Loucy (cell line): ENCODE measurements at regions not wholly inside any gene's neighbourhood (a gene's known extent, or its start where the extent isn't known, plus 50 kb on each side); places are given as distances from the start of the nearest gene placed in this dataset.

Source experiments
- H2AFZ ChIP-seq: fragments of 200-600 bp; sonication (generic); 2 replicates; pipeline ENCODE4 v1.6.0; 2016; ENCODE audit warnings: antibody characterized with exemption, mild to moderate bottlenecking, low read length, moderate library complexity
- H3F3A ChIP-seq: fragments of 200-600 bp; 2 replicates; pipeline ENCODE4 v1.6.0; 2016; ENCODE audit warnings: antibody characterized with exemption, low read depth, mild to moderate bottlenecking
- H3K27me3 ChIP-seq: fragments of 200-600 bp; sonication (generic); 2 replicates; pipeline ENCODE4 v1.6.1; 2014; ENCODE audit warnings: low read length, mild to moderate bottlenecking; ENCODE audit not compliant: insufficient read depth, poor library complexity, severe bottlenecking
- H3K36me3 ChIP-seq: fragments of 200-600 bp; sonication (generic); 2 replicates; pipeline ENCODE4 v1.6.1; 2016; ENCODE audit warnings: low read length; ENCODE audit not compliant: insufficient read depth
- H3K4me1 ChIP-seq: fragments of 200-600 bp; sonication (generic); 2 replicates; pipeline ENCODE4 v1.5.1; 2014; ENCODE audit warnings: low read length, mild to moderate bottlenecking; ENCODE audit not compliant: insufficient read depth, poor library complexity, severe bottlenecking
- H3K4me2 ChIP-seq: fragments of 200-600 bp; sonication (generic); 2 replicates; pipeline ENCODE4 v1.6.0; 2014; ENCODE audit warnings: antibody characterized with exemption, low read length, low read depth, mild to moderate bottlenecking; ENCODE audit not compliant: poor library complexity, severe bottlenecking
- H3K4me3 ChIP-seq: fragments of 200-600 bp; sonication (generic); 2 replicates; pipeline ENCODE4 v1.5.1; 2014; ENCODE audit warnings: low read length, mild to moderate bottlenecking, mixed read lengths; ENCODE audit not compliant: poor library complexity, severe bottlenecking
- H3K79me2 ChIP-seq: fragments of 200-600 bp; sonication (generic); 2 replicates; pipeline ENCODE4 v1.6.1; 2014; ENCODE audit warnings: low read length; ENCODE audit not compliant: insufficient read depth
- H3K9ac ChIP-seq: fragments of 200-600 bp; sonication (generic); 2 replicates; pipeline ENCODE4 v1.6.0; 2014; ENCODE audit warnings: mild to moderate bottlenecking, low read depth, low read length, moderate library complexity; ENCODE audit not compliant: poor library complexity, severe bottlenecking
- H3K9me2 ChIP-seq: fragments of 200-600 bp; sonication (generic); replicated peaks from 2 replicates; pipeline ENCODE4 v1.6.1; 2016; ENCODE audit warnings: low read depth, low read length, mixed read lengths
- H3K9me3 ChIP-seq: fragments of 200-600 bp; sonication (generic); 2 replicates; pipeline ENCODE4 v1.6.1; 2014; ENCODE audit warnings: mild to moderate bottlenecking, antibody characterized with exemption, low read length, low read depth; ENCODE audit not compliant: insufficient read depth
- H4K20me1 ChIP-seq: fragments of 200-600 bp; sonication (generic); 2 replicates; pipeline ENCODE4 v1.6.0; 2014; ENCODE audit warnings: antibody characterized with exemption, low read length, mild to moderate bottlenecking; ENCODE audit not compliant: insufficient read depth, poor library complexity, severe bottlenecking
- EZH2phosphoT487 ChIP-seq: fragments of 200-600 bp; IDR thresholded peaks from 2 replicates; pipeline ENCODE4 v1.6.1; 2018; ENCODE audit warnings: antibody characterized with exemption, mild to moderate bottlenecking, moderate library complexity, borderline replicate concordance
- TF ChIP-seq, protein P1 (sequence below): fragments of 200-600 bp; sonication (generic); conservative IDR thresholded peaks from 2 replicates; pipeline ENCODE4 v1.5.1; 2014; ENCODE audit warnings: mild to moderate bottlenecking, antibody characterized with exemption, low read length

DNA sequence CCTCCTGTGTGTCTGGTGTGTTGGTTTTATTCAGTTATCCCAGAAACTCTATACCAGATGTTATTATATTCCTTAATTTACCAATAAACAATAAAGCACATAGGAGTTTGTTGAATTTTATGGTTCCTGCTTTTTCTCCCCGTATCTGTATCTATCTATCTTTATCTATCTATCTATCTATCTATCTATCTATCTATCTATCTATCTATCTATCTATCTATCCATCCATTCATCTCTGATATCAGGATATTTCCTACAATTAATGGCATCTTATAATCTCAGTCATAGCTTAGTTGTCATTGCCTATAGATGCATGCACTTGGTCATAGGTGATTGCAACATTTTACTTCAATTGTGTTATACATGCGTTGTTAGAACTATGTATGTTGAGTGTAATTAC lies 500.2 kb upstream of the ZEB2 start:
- H3K4me3 ChIP-seq: no peak overlapping the region
- H3K4me2 ChIP-seq: no peak overlapping the region
- H3K9ac ChIP-seq: no peak overlapping the region
- TF ChIP-seq, protein P1, sequence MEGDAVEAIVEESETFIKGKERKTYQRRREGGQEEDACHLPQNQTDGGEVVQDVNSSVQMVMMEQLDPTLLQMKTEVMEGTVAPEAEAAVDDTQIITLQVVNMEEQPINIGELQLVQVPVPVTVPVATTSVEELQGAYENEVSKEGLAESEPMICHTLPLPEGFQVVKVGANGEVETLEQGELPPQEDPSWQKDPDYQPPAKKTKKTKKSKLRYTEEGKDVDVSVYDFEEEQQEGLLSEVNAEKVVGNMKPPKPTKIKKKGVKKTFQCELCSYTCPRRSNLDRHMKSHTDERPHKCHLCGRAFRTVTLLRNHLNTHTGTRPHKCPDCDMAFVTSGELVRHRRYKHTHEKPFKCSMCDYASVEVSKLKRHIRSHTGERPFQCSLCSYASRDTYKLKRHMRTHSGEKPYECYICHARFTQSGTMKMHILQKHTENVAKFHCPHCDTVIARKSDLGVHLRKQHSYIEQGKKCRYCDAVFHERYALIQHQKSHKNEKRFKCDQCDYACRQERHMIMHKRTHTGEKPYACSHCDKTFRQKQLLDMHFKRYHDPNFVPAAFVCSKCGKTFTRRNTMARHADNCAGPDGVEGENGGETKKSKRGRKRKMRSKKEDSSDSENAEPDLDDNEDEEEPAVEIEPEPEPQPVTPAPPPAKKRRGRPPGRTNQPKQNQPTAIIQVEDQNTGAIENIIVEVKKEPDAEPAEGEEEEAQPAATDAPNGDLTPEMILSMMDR: no peak
- no peak for TF ChIP-seq EZH2phosphoT487
- no peaks in the 10 kb centered on the region for H3K9me3 ChIP-seq
- H3F3A ChIP-seq: no peaks in the 10 kb centered on the region
- H4K20me1 ChIP-seq: no peaks in the 10 kb centered on the region
- H3K4me1 ChIP-seq: no peaks in the 10 kb centered on the region
- no peak overlapping the region for H2AFZ ChIP-seq
- H3K79me2 ChIP-seq: no peaks in the 10 kb centered on the region
- H3K27me3 ChIP-seq: no peaks in the 10 kb centered on the region
- no peaks in the 10 kb centered on the region for H3K36me3 ChIP-seq
- no peaks in the 10 kb centered on the region for H3K9me2 ChIP-seq

GRCh38 chr2:145018502-145018901 lies 498.6 kb upstream of the ZEB2 start:
- TF ChIP-seq, protein P1: no peak
- TF ChIP-seq EZH2phosphoT487: no peak
- H3K4me3 ChIP-seq: no peak overlapping the region
- H3K9me3 ChIP-seq: no peaks in the 10 kb centered on the region
- H3K4me2 ChIP-seq: no peak overlapping the region
- no peaks in the 10 kb centered on the region for H3K27me3 ChIP-seq
- H2AFZ ChIP-seq: no peak overlapping the region
- H3K9ac ChIP-seq: no peak overlapping the region
- H4K20me1 ChIP-seq: no peaks in the 10 kb centered on the region
- no peaks in the 10 kb centered on the region for H3F3A ChIP-seq
- H3K36me3 ChIP-seq: no peaks in the 10 kb centered on the region
- no peaks in the 10 kb centered on the region for H3K4me1 ChIP-seq
- H3K9me2 ChIP-seq: no peaks in the 10 kb centered on the region
- no peaks in the 10 kb centered on the region for H3K79me2 ChIP-seq

- Histone ChIP-seq H3K9me3 (no peaks in the 10 kb centered on the region), H3K4me3 (no peak overlapping the region), H3K4me2 (no peak overlapping the region)
These were observed 497.2 kb upstream of the ZEB2 start for GRCh38 chr2:145017149-145017548.

More at GRCh38 chr2:145017149-145017548, 497.2 kb upstream of the ZEB2 start:
- H3K4me1 ChIP-seq: no peaks in the 10 kb centered on the region
- no peaks in the 10 kb centered on the region for H3K27me3 ChIP-seq
- no peak overlapping the region for H3K9ac ChIP-seq
- no peaks in the 10 kb centered on the region for H3K9me2 ChIP-seq
- H3K36me3 ChIP-seq: no peaks in the 10 kb centered on the region
- H4K20me1 ChIP-seq: no peaks in the 10 kb centered on the region
- H2AFZ ChIP-seq: no peak overlapping the region
- no peaks in the 10 kb centered on the region for H3K79me2 ChIP-seq
- no peak for TF ChIP-seq EZH2phosphoT487
- TF ChIP-seq, protein P1: no peak
- H3F3A ChIP-seq: no peaks in the 10 kb centered on the region
